ENCODE measurements at regions not wholly inside any gene's neighbourhood (a gene's known extent, or its start where the extent isn't known, plus 50 kb on each side); places are given as distances from the start of the nearest gene placed in this dataset.

GRCh38 chr16:86374603-86375130 is 135.7 kb upstream of the FOXF1 start:
- Histone ChIP-seq H3K9me3 (ENCODE audit: control insufficient read depth, low read depth, low read length) (no peaks in the 10 kb centered on the region), H3K4me3 (ENCODE audit: low read length) (no peak overlapping the region), H3K36me3 (ENCODE audit: control insufficient read depth, insufficient read depth, low read length) (no peaks in the 10 kb centered on the region), H3K4me1 (ENCODE audit: control insufficient read depth, insufficient read depth, low read length) (no peaks in the 10 kb centered on the region), H3K27me3 (ENCODE audit: control insufficient read depth, insufficient read depth, low read length) (peaks cover 5% of the 10 kb centered on the region), H3K27ac (ENCODE audit: low read length) (no peak overlapping the region)
- WGBS (ENCODE audit: insufficient coverage, low lambda C conversion rate) = 70% methylated on average over 2 of the region's 6 CpGs
- DNase-seq = no peak

GRCh38 chr16:86375364-86375763 is 135.0 kb upstream of the FOXF1 start:
- WGBS (ENCODE audit: insufficient coverage, low lambda C conversion rate) = 100% methylated on average over 1 of the region's 5 CpGs
- Histone ChIP-seq H3K4me3 (ENCODE audit: low read length) (no peak overlapping the region), H3K36me3 (ENCODE audit: control insufficient read depth, insufficient read depth, low read length) (no peaks in the 10 kb centered on the region), H3K27ac (ENCODE audit: low read length) (no peak overlapping the region), H3K27me3 (ENCODE audit: control insufficient read depth, insufficient read depth, low read length) (peaks cover 5% of the 10 kb centered on the region), H3K9me3 (ENCODE audit: control insufficient read depth, low read depth, low read length) (no peaks in the 10 kb centered on the region), H3K4me1 (ENCODE audit: control insufficient read depth, insufficient read depth, low read length) (no peaks in the 10 kb centered on the region)
- DNase-seq = no peak

GRCh38 chr16:86375851-86376250 is 134.5 kb upstream of the FOXF1 start:
- 95% methylated on average over 4 of the region's 9 CpGs for WGBS (ENCODE audit: insufficient coverage, low lambda C conversion rate)
- Histone ChIP-seq H3K4me1 (ENCODE audit: control insufficient read depth, insufficient read depth, low read length) (no peaks in the 10 kb centered on the region), H3K4me3 (ENCODE audit: low read length) (no peak overlapping the region), H3K27ac (ENCODE audit: low read length) (no peak overlapping the region), H3K27me3 (ENCODE audit: control insufficient read depth, insufficient read depth, low read length) (peaks cover 5% of the 10 kb centered on the region), H3K36me3 (ENCODE audit: control insufficient read depth, insufficient read depth, low read length) (no peaks in the 10 kb centered on the region), H3K9me3 (ENCODE audit: control insufficient read depth, low read depth, low read length) (no peaks in the 10 kb centered on the region)
- DNase-seq = no peak

GRCh38 chr16:86376837-86377236 is 133.5 kb upstream of the FOXF1 start:
- Histone ChIP-seq H3K27ac (ENCODE audit: low read length) (no peak overlapping the region), H3K27me3 (ENCODE audit: control insufficient read depth, insufficient read depth, low read length) (peaks cover 5% of the 10 kb centered on the region), H3K36me3 (ENCODE audit: control insufficient read depth, insufficient read depth, low read length) (no peaks in the 10 kb centered on the region), H3K9me3 (ENCODE audit: control insufficient read depth, low read depth, low read length) (no peaks in the 10 kb centered on the region), H3K4me1 (ENCODE audit: control insufficient read depth, insufficient read depth, low read length) (no peaks in the 10 kb centered on the region), H3K4me3 (ENCODE audit: low read length) (no peak overlapping the region)
- no CpG with 5 or more reads among the region's 4 CpGs for WGBS (ENCODE audit: insufficient coverage, low lambda C conversion rate)
- no peak for DNase-seq

GRCh38 chr16:86377251-86378022 is 132.9 kb upstream of the FOXF1 start:
- no peaks in the 10 kb centered on the region for H3K36me3 ChIP-seq (ENCODE audit: control insufficient read depth, insufficient read depth, low read length)
- WGBS (ENCODE audit: insufficient coverage, low lambda C conversion rate) = no CpG with 5 or more reads among the region's 27 CpGs
- H3K4me1 ChIP-seq (ENCODE audit: control insufficient read depth, insufficient read depth, low read length) = no peaks in the 10 kb centered on the region
- H3K27me3 ChIP-seq (ENCODE audit: control insufficient read depth, insufficient read depth, low read length) = peaks cover 5% of the 10 kb centered on the region
- no peak overlapping the region for H3K27ac ChIP-seq (ENCODE audit: low read length)
- no peaks in the 10 kb centered on the region for H3K9me3 ChIP-seq (ENCODE audit: control insufficient read depth, low read depth, low read length)
- no peak overlapping the region for H3K4me3 ChIP-seq (ENCODE audit: low read length)
- no peak for DNase-seq

GRCh38 chr16:86378128-86378527 is 132.2 kb upstream of the FOXF1 start:
- no CpG with 5 or more reads among the region's 9 CpGs for WGBS (ENCODE audit: insufficient coverage, low lambda C conversion rate)
- no peak for DNase-seq
- Histone ChIP-seq H3K36me3 (ENCODE audit: control insufficient read depth, insufficient read depth, low read length) (no peaks in the 10 kb centered on the region), H3K9me3 (ENCODE audit: control insufficient read depth, low read depth, low read length) (no peaks in the 10 kb centered on the region), H3K4me3 (ENCODE audit: low read length) (no peak overlapping the region), H3K4me1 (ENCODE audit: control insufficient read depth, insufficient read depth, low read length) (no peaks in the 10 kb centered on the region), H3K27me3 (ENCODE audit: control insufficient read depth, insufficient read depth, low read length) (peaks cover under 1% of the 10 kb centered on the region), H3K27ac (ENCODE audit: low read length) (no peak overlapping the region)

GRCh38 chr16:86378831-86379504 is 131.4 kb upstream of the FOXF1 start:
- no peak overlapping the region for H3K27ac ChIP-seq (ENCODE audit: low read length)
- WGBS (ENCODE audit: insufficient coverage, low lambda C conversion rate) = no CpG with 5 or more reads among the region's 20 CpGs
- H3K36me3 ChIP-seq (ENCODE audit: control insufficient read depth, insufficient read depth, low read length) = no peaks in the 10 kb centered on the region
- DNase-seq = no peak
- H3K27me3 ChIP-seq (ENCODE audit: control insufficient read depth, insufficient read depth, low read length) = no peaks in the 10 kb centered on the region
- H3K4me3 ChIP-seq (ENCODE audit: low read length) = no peak overlapping the region
- no peaks in the 10 kb centered on the region for H3K9me3 ChIP-seq (ENCODE audit: control insufficient read depth, low read depth, low read length)
- H3K4me1 ChIP-seq (ENCODE audit: control insufficient read depth, insufficient read depth, low read length) = no peaks in the 10 kb centered on the region

- WGBS (ENCODE audit: insufficient coverage, low lambda C conversion rate) = no CpG with 5 or more reads among the region's 9 CpGs
- Histone ChIP-seq H3K4me3 (ENCODE audit: low read length) (no peak overlapping the region), H3K27me3 (ENCODE audit: control insufficient read depth, insufficient read depth, low read length) (no peaks in the 10 kb centered on the region), H3K4me1 (ENCODE audit: control insufficient read depth, insufficient read depth, low read length) (no peaks in the 10 kb centered on the region), H3K9me3 (ENCODE audit: control insufficient read depth, low read depth, low read length) (no peaks in the 10 kb centered on the region), H3K36me3 (ENCODE audit: control insufficient read depth, insufficient read depth, low read length) (no peaks in the 10 kb centered on the region), H3K27ac (ENCODE audit: low read length) (no peak overlapping the region)
- DNase-seq = no peak
Observed at GRCh38 chr16:86379505-86379846, 130.9 kb upstream of the FOXF1 start.

GRCh38 chr16:86380030-86380429 is 130.3 kb upstream of the FOXF1 start:
- Histone ChIP-seq H3K4me1 (ENCODE audit: control insufficient read depth, insufficient read depth, low read length) (no peaks in the 10 kb centered on the region), H3K27me3 (ENCODE audit: control insufficient read depth, insufficient read depth, low read length) (no peaks in the 10 kb centered on the region), H3K36me3 (ENCODE audit: control insufficient read depth, insufficient read depth, low read length) (no peaks in the 10 kb centered on the region), H3K27ac (ENCODE audit: low read length) (no peak overlapping the region), H3K4me3 (ENCODE audit: low read length) (no peak overlapping the region), H3K9me3 (ENCODE audit: control insufficient read depth, low read depth, low read length) (no peaks in the 10 kb centered on the region)
- no peak for DNase-seq
- no CpG with 5 or more reads among the region's 9 CpGs for WGBS (ENCODE audit: insufficient coverage, low lambda C conversion rate)

GRCh38 chr16:86381491-86381890 is 128.8 kb upstream of the FOXF1 start:
- Histone ChIP-seq H3K27me3 (ENCODE audit: control insufficient read depth, insufficient read depth, low read length) (no peaks in the 10 kb centered on the region), H3K4me3 (ENCODE audit: low read length) (no peak overlapping the region), H3K4me1 (ENCODE audit: control insufficient read depth, insufficient read depth, low read length) (no peaks in the 10 kb centered on the region), H3K36me3 (ENCODE audit: control insufficient read depth, insufficient read depth, low read length) (no peaks in the 10 kb centered on the region), H3K27ac (ENCODE audit: low read length) (no peak overlapping the region), H3K9me3 (ENCODE audit: control insufficient read depth, low read depth, low read length) (no peaks in the 10 kb centered on the region)
- DNase-seq = no peak
- no CpG with 5 or more reads among the region's 7 CpGs for WGBS (ENCODE audit: insufficient coverage, low lambda C conversion rate)
